Esophagus squamous epithelium (tissue), 5 donors: ENCODE measurements at regions not wholly inside any gene's neighbourhood (a gene's known extent, or its start where the extent isn't known, plus 50 kb on each side); places are given as distances from the start of the nearest gene placed in this dataset.
"Not testable (repeated sequence)": the region's sequence is repeated elsewhere in the genome, so short reads cannot be mapped to it uniquely, and the experiment has no call there.

Experiments
- DNase-seq: peaks from one replicate; lab custom pipeline; 2025; lab: John Stamatoyannopoulos, UW
- H3K27ac ChIP-seq, 4 donors: fragments of 200-600 bp; sonication (generic); one replicate each; pipeline ENCODE4 v1.5.1; 2016 to 2019; ENCODE audit warnings: mild to moderate bottlenecking in 1 of 4
- H3K27me3 ChIP-seq, 4 donors: fragments of 200-600 bp; sonication (generic); 1 replicate in 3 of 4; 2 replicates in 1 of 4; pipeline versions ENCODE4 v1.5.1 to v1.6.0; 2017 to 2021; ENCODE audit warnings: antibody characterized with exemption in 1 of 4
- H3K36me3 ChIP-seq, 3 donors: fragments of 200-600 bp; sonication (generic); one replicate each; pipeline ENCODE4 v1.5.1; 2016 to 2019
- H3K4me1 ChIP-seq, 3 donors: fragments of 200-600 bp; sonication (generic); one replicate each; pipeline ENCODE4 v1.5.1; 2017 to 2019
- H3K4me3 ChIP-seq, 4 donors: fragments of 200-600 bp; sonication (generic); 1 replicate in 3 of 4; 2 replicates in 1 of 4; pipeline ENCODE4 v1.5.1; 2016 to 2019; ENCODE audit warnings: mild to moderate bottlenecking in 2 of 4, moderate library complexity in 1 of 4
- H3K9me3 ChIP-seq, 3 donors: fragments of 200-600 bp; sonication (generic); one replicate each; pipeline ENCODE4 v1.5.1; 2016 to 2019
- CTCF ChIP-seq, 6 experiments: fragments of 450-650 bp in 4 of 6; fragments of 200-600 bp in 2 of 6; sonication (generic) in 2 of 6; IDR thresholded peaks; one replicate each; pipeline ENCODE4 v1.5.1; 2016 to 2019; ENCODE audit warnings: antibody characterized with exemption in 6 of 6, mild to moderate bottlenecking in 4 of 6, moderate library complexity in 4 of 6
- POLR2A ChIP-seq, 4 donors: fragments of 450-650 bp; IDR thresholded peaks; one replicate each; pipeline ENCODE4 v1.6.1; 2017; ENCODE audit warnings: antibody characterized with exemption in 4 of 4, mild to moderate bottlenecking in 4 of 4, moderate library complexity in 3 of 4
- WGBS, 2 donors: methylation state at CpG; one replicate each; pipeline ENCODE4 v1.1.5; 2018; 5-methylcytosine and 5-hydroxymethylcytosine counted together
- intact Hi-C: fragments of 100-400 bp; cut with DNase I; formaldehyde crosslinking; loops from one replicate; pipeline ENCODE4 v1.15.0; 2022
- donor health status: DM: yes; HTN: yes; CAD: no.

- Histone ChIP-seq H3K27me3 (no peaks in the 10 kb centered on the region), H3K4me3 (no peak overlapping the region), H3K4me1 (peaks cover 3 to 26% (median 5%) of the 10 kb centered on the region in 3 donors), H3K36me3 (no peaks in the 10 kb centered on the region), H3K27ac (peak overlapping the region in 3 of 4 donors; percentile 18 to 62 (median 53)), H3K9me3 (no peaks in the 10 kb centered on the region)
- TF ChIP-seq CTCF (IDR thresholded peaks at IDR 0.05) (no peak), POLR2A (IDR thresholded peaks at IDR 0.05) (no peak)
- WGBS, 2 donors, result 80 to 93% methylated on average over 6 of the region's 6 CpGs
- DNase-seq, result no peak
- intact Hi-C loops, result no loop called here
Observed at GRCh38 chr1:67551375-67551774, 121.2 kb upstream of the SERBP1 start.

- intact Hi-C loops, result no loop called here
- H3K27ac ChIP-seq, result peak overlapping the region in 2 of 4 donors; percentile 53 to 62
Observed at GRCh38 chr1:67552336-67552759, 122.1 kb upstream of the SERBP1 start.

GRCh38 chr1:67554204-67554603, 124.0 kb upstream of the SERBP1 start:
- DNase-seq, H3K27me3 ChIP-seq, H3K27ac ChIP-seq, H3K4me3 ChIP-seq, intact Hi-C loops, H3K36me3 ChIP-seq, H3K9me3 ChIP-seq: not testable (repeated sequence)
- WGBS, 2 donors, result 92 to 95% methylated on average over 1 to 3 of the region's 5 CpGs
- peaks cover 3 to 46% (median 9%) of the 10 kb centered on the region in 3 donors for H3K4me1 ChIP-seq

More at GRCh38 chr1:67552336-67552759, 122.1 kb upstream of the SERBP1 start:
- Histone ChIP-seq H3K36me3 (no peaks in the 10 kb centered on the region), H3K4me3 (no peak overlapping the region), H3K4me1 (peaks cover 3 to 35% (median 5%) of the 10 kb centered on the region in 3 donors), H3K9me3 (no peaks in the 10 kb centered on the region), H3K27me3 (no peaks in the 10 kb centered on the region)
- no peak for DNase-seq
- 45 to 52% methylated on average over 2 to 3 of the region's 3 CpGs for WGBS, 2 donors
- TF ChIP-seq CTCF (IDR thresholded peaks at IDR 0.05) (no peak), POLR2A (IDR thresholded peaks at IDR 0.05) (no peak)

- H3K36me3 ChIP-seq, result no peaks in the 10 kb centered on the region
- H3K9me3 ChIP-seq, result no peaks in the 10 kb centered on the region
- WGBS, 2 donors, result 36 to 56% methylated on average over 12 to 15 of the region's 15 CpGs
- H3K27ac ChIP-seq, result peak overlapping the region in 1 of 4 donors; percentile 26
- TF ChIP-seq CTCF (IDR thresholded peaks at IDR 0.05), result no peak
- TF ChIP-seq POLR2A (IDR thresholded peaks at IDR 0.05), result no peak
- no peak for DNase-seq
- intact Hi-C loops, result no loop called here
- H3K27me3 ChIP-seq, result no peaks in the 10 kb centered on the region
- H3K4me3 ChIP-seq, result no peak overlapping the region
- peaks cover 3 to 60% (median 14%) of the 10 kb centered on the region in 3 donors for H3K4me1 ChIP-seq
Observed at GRCh38 chr1:67555461-67556296, 125.5 kb upstream of the SERBP1 start.

- TF ChIP-seq POLR2A (IDR thresholded peaks at IDR 0.05) (no peak), CTCF (IDR thresholded peaks at IDR 0.05) (no peak)
- H3K4me3 ChIP-seq, result no peak overlapping the region
- intact Hi-C loops, result no loop called here
- peaks cover 3 to 67% (median 17%) of the 10 kb centered on the region in 3 donors for H3K4me1 ChIP-seq
- no peaks in the 10 kb centered on the region for H3K9me3 ChIP-seq
- 35 to 51% methylated on average over 5 of the region's 5 CpGs for WGBS, 2 donors
- no peak for DNase-seq
- no peaks in the 10 kb centered on the region for H3K36me3 ChIP-seq
- no peaks in the 10 kb centered on the region for H3K27me3 ChIP-seq
- H3K27ac ChIP-seq, result peak overlapping the region in 1 of 4 donors; percentile 26
Observed at GRCh38 chr1:67556297-67556900, 126.2 kb upstream of the SERBP1 start.
